PC-9 (cell line): ENCODE measurements at regions not wholly inside any gene's neighbourhood (a gene's known extent, or its start where the extent isn't known, plus 50 kb on each side); places are given as distances from the start of the nearest gene placed in this dataset.

Source experiments
- BruUV-seq: library from RNA; stranded (reverse); fragments of 400-500 nt; replicated peaks from 2 replicates; lab custom pipeline; 2021; lab: Mats Ljungman, UMichigan
- CTCF ChIA-PET: fragments of 300-600 bp; sonication (Branson Sonifier 250); formaldehyde crosslinking; loops from one replicate; lab custom pipeline; 2022; ENCODE audit warnings: antibody characterized with exemption; lab: Charles Lee
- POLR2A ChIA-PET: fragments of 300-600 bp; sonication (Branson Sonifier 250); formaldehyde crosslinking; loops from one replicate; lab custom pipeline; 2022; ENCODE audit warnings: antibody characterized with exemption; ENCODE audit not compliant: unreplicated experiment; lab: Charles Lee
- DNase-seq, 2 experiments: peaks; one replicate each; pipeline versions ENCODE4 v3.0.0 to v3.0.0-alpha.2; 2015 to 2022; ENCODE audit warnings: mixed read lengths in 1 of 2
- H2AFZ ChIP-seq: fragments of 200-600 bp; sonication (generic); 2 replicates; pipeline ENCODE4 v1.8.1; 2017; ENCODE audit warnings: antibody characterized with exemption
- H3F3A ChIP-seq: fragments of 200-600 bp; sonication (generic); 2 replicates; pipeline ENCODE4 v1.8.1; 2017; ENCODE audit warnings: antibody characterized with exemption, mild to moderate bottlenecking, low read depth; ENCODE audit not compliant: insufficient read depth
- H3K27ac ChIP-seq: fragments of 200-600 bp; sonication (generic); 2 replicates; pipeline ENCODE4 v1.6.1; 2016; ENCODE audit warnings: mixed run types
- H3K27me3 ChIP-seq: fragments of 200-600 bp; sonication (generic); 2 replicates; pipeline ENCODE4 v1.6.1; 2016; ENCODE audit warnings: low read depth, mixed run types; ENCODE audit not compliant: insufficient read depth
- H3K36me3 ChIP-seq: fragments of 200-600 bp; sonication (generic); 2 replicates; pipeline ENCODE4 v1.6.1; 2016; ENCODE audit warnings: low read depth, mixed run types
- H3K4me1 ChIP-seq: fragments of 200-600 bp; sonication (generic); replicated peaks from 2 replicates; pipeline ENCODE4 v1.6.1; 2016; ENCODE audit warnings: mixed run types; ENCODE audit not compliant: insufficient read depth
- H3K4me2 ChIP-seq: fragments of 200-600 bp; sonication (generic); 2 replicates; pipeline ENCODE4 v1.6.1; 2017; ENCODE audit warnings: mixed run types
- H3K4me3 ChIP-seq: fragments of 200-600 bp; sonication (generic); 2 replicates; pipeline ENCODE4 v1.6.1; 2016; ENCODE audit warnings: mixed run types
- H3K79me2 ChIP-seq: fragments of 200-600 bp; sonication (generic); 2 replicates; pipeline ENCODE4 v1.6.1; 2017; ENCODE audit warnings: low read depth, mixed run types
- H3K9me2 ChIP-seq: fragments of 200-600 bp; sonication (generic); 2 replicates; pipeline ENCODE4 v1.8.1; 2017; ENCODE audit warnings: mild to moderate bottlenecking; ENCODE audit not compliant: insufficient read depth
- H3K9me3 ChIP-seq: fragments of 200-600 bp; sonication (generic); 2 replicates; pipeline ENCODE4 v1.8.1; 2016; ENCODE audit warnings: low read depth; ENCODE audit not compliant: insufficient read depth
- H4K20me1 ChIP-seq: fragments of 200-600 bp; sonication (generic); 2 replicates; pipeline ENCODE4 v1.8.1; 2017; ENCODE audit not compliant: insufficient read depth
- EZH2 ChIP-seq: fragments of 200-600 bp; sonication (generic); IDR thresholded peaks from 2 replicates; pipeline ENCODE4 v1.8.0; 2017; ENCODE audit warnings: antibody characterized with exemption, low read depth
- intact Hi-C: fragments of 100-400 bp; cut with micrococcal nuclease; formaldehyde crosslinking; loops from one replicate; pipeline ENCODE4 v1.10.0; 2022; ENCODE audit not compliant: unreplicated experiment
- TF ChIP-seq, protein P1 (sequence below): fragments of 200-600 bp; sonication (generic); conservative IDR thresholded peaks from 2 replicates; pipeline ENCODE4 v1.6.1; 2017; ENCODE audit warnings: mixed run types, antibody characterized with exemption, mild to moderate bottlenecking, moderate library complexity

- Histone ChIP-seq H3K36me3 (no peaks in the 10 kb centered on the region), H2AFZ (no peak overlapping the region), H3K9me2 (no peaks in the 10 kb centered on the region), H3K4me3 (no peak overlapping the region), H3K27ac (no peak overlapping the region), H3K4me1 (no peaks in the 10 kb centered on the region), H3K27me3 (0 out of 2 replicates have a peak, but pooled peaks cover 3% of the 10 kb centered on the region), H3F3A (no peaks in the 10 kb centered on the region), H4K20me1 (no peaks in the 10 kb centered on the region), H3K9me3 (no peaks in the 10 kb centered on the region), H3K79me2 (no peaks in the 10 kb centered on the region), H3K4me2 (no peak overlapping the region)
- TF ChIP-seq, protein P1, sequence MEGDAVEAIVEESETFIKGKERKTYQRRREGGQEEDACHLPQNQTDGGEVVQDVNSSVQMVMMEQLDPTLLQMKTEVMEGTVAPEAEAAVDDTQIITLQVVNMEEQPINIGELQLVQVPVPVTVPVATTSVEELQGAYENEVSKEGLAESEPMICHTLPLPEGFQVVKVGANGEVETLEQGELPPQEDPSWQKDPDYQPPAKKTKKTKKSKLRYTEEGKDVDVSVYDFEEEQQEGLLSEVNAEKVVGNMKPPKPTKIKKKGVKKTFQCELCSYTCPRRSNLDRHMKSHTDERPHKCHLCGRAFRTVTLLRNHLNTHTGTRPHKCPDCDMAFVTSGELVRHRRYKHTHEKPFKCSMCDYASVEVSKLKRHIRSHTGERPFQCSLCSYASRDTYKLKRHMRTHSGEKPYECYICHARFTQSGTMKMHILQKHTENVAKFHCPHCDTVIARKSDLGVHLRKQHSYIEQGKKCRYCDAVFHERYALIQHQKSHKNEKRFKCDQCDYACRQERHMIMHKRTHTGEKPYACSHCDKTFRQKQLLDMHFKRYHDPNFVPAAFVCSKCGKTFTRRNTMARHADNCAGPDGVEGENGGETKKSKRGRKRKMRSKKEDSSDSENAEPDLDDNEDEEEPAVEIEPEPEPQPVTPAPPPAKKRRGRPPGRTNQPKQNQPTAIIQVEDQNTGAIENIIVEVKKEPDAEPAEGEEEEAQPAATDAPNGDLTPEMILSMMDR, result no peak
- no peak for TF ChIP-seq EZH2
- intact Hi-C loops, result no loop called here
- no peak for DNase-seq
- ChIA-PET CTCF (no interaction called here), POLR2A (no interaction called here)
- BruUV-seq, result no TSS peak
Observed at GRCh38 chr1:4404854-4405590, 249.4 kb upstream of the AJAP1 start.

DNA sequence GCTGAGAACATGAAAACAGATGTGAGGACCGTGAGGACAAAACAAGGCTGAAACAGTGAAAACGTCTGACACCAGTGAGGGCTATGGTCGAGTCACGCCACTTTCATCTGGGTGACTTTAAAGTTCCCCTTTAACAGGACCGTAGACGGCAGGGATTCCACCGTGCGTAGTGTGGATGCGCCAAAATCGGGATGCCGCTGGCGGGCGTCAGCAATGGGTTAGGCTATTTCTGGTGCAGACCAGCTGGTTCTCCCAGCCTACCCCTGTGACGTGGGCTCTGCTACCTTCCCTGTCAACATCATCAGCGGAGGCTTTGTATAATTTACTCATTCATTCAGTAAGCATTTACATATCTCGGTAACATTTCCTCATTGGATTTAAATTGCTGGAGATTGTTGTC is 246.6 kb upstream of the AJAP1 start:
- 0 out of 2 replicates have a peak, but pooled peaks cover 3% of the 10 kb centered on the region for H3K27me3 ChIP-seq
- no peaks in the 10 kb centered on the region for H3K79me2 ChIP-seq
- no peaks in the 10 kb centered on the region for H3K9me2 ChIP-seq
- no TSS peak for BruUV-seq
- H3F3A ChIP-seq, result no peaks in the 10 kb centered on the region
- no peak overlapping the region for H3K27ac ChIP-seq
- H2AFZ ChIP-seq, result no peak overlapping the region
- TF ChIP-seq EZH2, result no peak
- TF ChIP-seq, protein P1, result no peak
- no peak overlapping the region for H3K4me3 ChIP-seq
- intact Hi-C loops, result no loop called here
- H3K4me1 ChIP-seq, result no peaks in the 10 kb centered on the region
- no peaks in the 10 kb centered on the region for H3K9me3 ChIP-seq
- POLR2A ChIA-PET, result no interaction called here
- CTCF ChIA-PET, result no interaction called here
- no peak for DNase-seq
- H3K36me3 ChIP-seq, result no peaks in the 10 kb centered on the region
- H4K20me1 ChIP-seq, result no peaks in the 10 kb centered on the region
- H3K4me2 ChIP-seq, result no peak overlapping the region

DNA sequence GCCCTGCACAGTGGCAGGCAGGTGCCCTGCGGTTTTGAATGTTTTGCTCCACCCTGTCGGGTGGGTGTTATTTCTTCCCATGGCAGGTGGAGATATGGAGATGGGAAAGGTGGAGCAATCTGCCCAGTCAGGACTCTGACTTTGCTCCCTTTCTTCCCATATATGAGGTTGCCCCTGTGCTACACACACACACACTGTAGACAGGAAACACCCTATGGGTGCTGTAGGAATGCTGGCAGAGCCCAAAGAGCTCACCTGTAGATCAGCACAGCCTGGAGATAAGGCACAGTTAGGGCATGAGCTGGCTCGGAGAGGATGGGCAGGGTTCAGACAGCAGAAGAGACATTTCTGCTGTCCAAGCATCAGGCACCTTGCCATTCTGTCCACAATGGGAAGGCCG is 246.0 kb upstream of the AJAP1 start:
- intact Hi-C loops, result no loop called here
- DNase-seq, result no peak
- H3F3A ChIP-seq, result no peaks in the 10 kb centered on the region
- TF ChIP-seq, protein P1, result no peak
- no peak for TF ChIP-seq EZH2
- H3K4me3 ChIP-seq, result no peak overlapping the region
- H3K27ac ChIP-seq, result no peak overlapping the region
- H4K20me1 ChIP-seq, result no peaks in the 10 kb centered on the region
- no peaks in the 10 kb centered on the region for H3K36me3 ChIP-seq
- no peaks in the 10 kb centered on the region for H3K79me2 ChIP-seq
- no peak overlapping the region for H3K4me2 ChIP-seq
- POLR2A ChIA-PET, result no interaction called here
- no TSS peak for BruUV-seq
- H2AFZ ChIP-seq, result no peak overlapping the region
- no peaks in the 10 kb centered on the region for H3K9me2 ChIP-seq
- no peaks in the 10 kb centered on the region for H3K4me1 ChIP-seq
- CTCF ChIA-PET, result no interaction called here
- H3K9me3 ChIP-seq, result no peaks in the 10 kb centered on the region
- 0 out of 2 replicates have a peak, but pooled peaks cover 3% of the 10 kb centered on the region for H3K27me3 ChIP-seq
